SK-N-SH (cell line): ENCODE measurements at regions not wholly inside any gene's neighbourhood (a gene's known extent, or its start where the extent isn't known, plus 50 kb on each side); places are given as distances from the start of the nearest gene placed in this dataset.

Experiments used
- CTCF ChIA-PET: fragments of 300-600, 350-600 bp; formaldehyde crosslinking; extraction: SDS; loops from one replicate; lab custom pipeline; 2021; lab: Yijun Ruan, JAX
- POLR2A ChIA-PET: fragments of 350-600 bp; sonication (Branson Sonifier 250); formaldehyde crosslinking; extraction: SDS; loops from one replicate; lab custom pipeline; 2020; ENCODE audit warnings: antibody characterized with exemption, inconsistent platforms; lab: Yijun Ruan, JAX
- DNase-seq: peaks from one replicate; pipeline ENCODE4 v3.0.0; 2012
- H2AFZ ChIP-seq: fragments of 200-600 bp; sonication (generic); 2 replicates; pipeline ENCODE4 v1.8.1; 2016; ENCODE audit warnings: antibody characterized with exemption, mild to moderate bottlenecking, low read depth
- H3F3A ChIP-seq: fragments of 200-600 bp; sonication (generic); replicated peaks from 2 replicates; pipeline ENCODE3; 2016; ENCODE audit warnings: antibody characterized with exemption, mild to moderate bottlenecking; ENCODE audit not compliant: insufficient read depth
- H3K27ac ChIP-seq, 2 experiments: fragments of 200-500 bp in 1 of 2; fragments of 200-600 bp in 1 of 2; sonication (Bioruptor generic) in 1 of 2; sonication (generic), shearing (Covaris generic) in 1 of 2; 2 replicates each; pipeline versions ENCODE4 v1.5.1 to v1.6.1; 2014 to 2016; ENCODE audit warnings: low read depth in 2 of 2, inconsistent platforms in 1 of 2, low read length in 1 of 2, mild to moderate bottlenecking in 1 of 2, mixed read lengths in 1 of 2
- H3K27me3 ChIP-seq: fragments of 200-600 bp; sonication (generic), shearing (Covaris generic); 2 replicates; pipeline ENCODE4 v1.6.1; 2016; ENCODE audit warnings: mixed run types; ENCODE audit not compliant: insufficient read depth
- H3K36me3 ChIP-seq, 2 experiments: fragments of 200-500 bp in 1 of 2; fragments of 200-600 bp in 1 of 2; sonication (Bioruptor generic) in 1 of 2; sonication (generic) in 1 of 2; replicated peaks in 1 of 2; 2 replicates each; pipeline versions ENCODE3 to v1.5.1; 2014 to 2016; ENCODE audit warnings: low read length in 1 of 2, mild to moderate bottlenecking in 1 of 2; ENCODE audit not compliant: insufficient read depth in 2 of 2, control insufficient read depth in 1 of 2
- H3K4me1 ChIP-seq, 2 experiments: fragments of 200-500 bp in 1 of 2; fragments of 200-600 bp in 1 of 2; sonication (Bioruptor generic) in 1 of 2; sonication (generic), shearing (Covaris generic) in 1 of 2; 2 replicates each; pipeline versions ENCODE4 v1.5.1 to v1.6.1; 2014 to 2016; ENCODE audit warnings: low read depth in 1 of 2, low read length in 1 of 2, mixed run types in 1 of 2; ENCODE audit not compliant: insufficient read depth in 2 of 2, control insufficient read depth in 1 of 2
- H3K4me2 ChIP-seq: fragments of 200-600 bp; sonication (generic), shearing (Covaris generic); 2 replicates; pipeline ENCODE4 v1.6.1; 2017; ENCODE audit warnings: mixed run types
- H3K4me3 ChIP-seq, 2 experiments: fragments of 200-500 bp in 1 of 2; fragments of 200-600 bp in 1 of 2; sonication (Bioruptor generic) in 1 of 2; sonication (generic), shearing (Covaris generic) in 1 of 2; 2 replicates each; pipeline versions ENCODE4 v1.5.1 to v1.8.1; 2014 to 2016; ENCODE audit warnings: low read depth in 2 of 2, inconsistent platforms in 1 of 2, low read length in 1 of 2, mild to moderate bottlenecking in 1 of 2, mixed read lengths in 1 of 2, moderate library complexity in 1 of 2
- H3K79me2 ChIP-seq: fragments of 200-600 bp; sonication (generic); 2 replicates; pipeline ENCODE4 v1.8.1; 2017; ENCODE audit warnings: mild to moderate bottlenecking; ENCODE audit not compliant: insufficient read depth
- H3K9ac ChIP-seq: fragments of 200-600 bp; sonication (generic); 2 replicates; pipeline ENCODE4 v1.6.1; 2017; ENCODE audit warnings: mixed run types
- H3K9me2 ChIP-seq: fragments of 200-600 bp; sonication (generic); 2 replicates; pipeline ENCODE4 v1.6.1; 2017; ENCODE audit warnings: mixed run types
- H3K9me3 ChIP-seq: fragments of 200-600 bp; sonication (generic); 2 replicates; pipeline ENCODE4 v1.6.1; 2017; ENCODE audit warnings: mixed run types, mild to moderate bottlenecking, moderate library complexity
- H4K20me1 ChIP-seq: fragments of 200-600 bp; sonication (generic); 2 replicates; pipeline ENCODE4 v1.6.1; 2017; ENCODE audit warnings: mild to moderate bottlenecking, mixed run types; ENCODE audit not compliant: insufficient read depth
- EP300 ChIP-seq, 2 experiments: IDR thresholded peaks; 2 replicates each; pipeline versions ENCODE4 v1.4.0 to v1.6.1; 2012; ENCODE audit warnings: borderline replicate concordance in 1 of 2, low read depth in 1 of 2, low read length in 1 of 2
- FOSL2 ChIP-seq: IDR thresholded peaks from 2 replicates; pipeline ENCODE4 v1.4.0; 2012; ENCODE audit warnings: low read depth, mild to moderate bottlenecking, moderate library complexity, borderline replicate concordance
- FOXM1 ChIP-seq: IDR thresholded peaks from 2 replicates; pipeline ENCODE4 v1.4.0; 2012; ENCODE audit warnings: low read depth, mild to moderate bottlenecking
- GABPA ChIP-seq: IDR thresholded peaks from 2 replicates; pipeline ENCODE4 v1.4.0; 2012; ENCODE audit warnings: low read depth, mild to moderate bottlenecking
- JUND ChIP-seq: IDR thresholded peaks from 2 replicates; pipeline ENCODE4 v1.4.0; 2012
- MEF2A ChIP-seq: IDR thresholded peaks from 2 replicates; pipeline ENCODE4 v1.4.0; 2012; ENCODE audit warnings: low read depth, borderline replicate concordance
- NFIC ChIP-seq: IDR thresholded peaks from 2 replicates; pipeline ENCODE4 v1.4.0; 2012; ENCODE audit warnings: borderline replicate concordance
- NRF1 ChIP-seq: IDR thresholded peaks from 2 replicates; pipeline ENCODE4 v1.6.1; 2012; ENCODE audit warnings: low read depth, mild to moderate bottlenecking, low read length
- POLR2AphosphoS5 ChIP-seq: IDR thresholded peaks from 2 replicates; pipeline ENCODE4 v1.6.1; 2012; ENCODE audit warnings: low read depth, low read length
- RAD21 ChIP-seq: IDR thresholded peaks from 2 replicates; pipeline ENCODE4 v1.6.1; 2012; ENCODE audit warnings: mild to moderate bottlenecking, low read length
- RCOR1 ChIP-seq: fragments of 150-350 bp; IDR thresholded peaks from 2 replicates; pipeline ENCODE4 v1.6.1; 2017; ENCODE audit warnings: antibody characterized with exemption, low read length
- RFX5 ChIP-seq: IDR thresholded peaks from 2 replicates; pipeline ENCODE4 v1.6.1; 2012; ENCODE audit warnings: mild to moderate bottlenecking, improper control_type of control experiment, low read length
- RXRA ChIP-seq: IDR thresholded peaks from 2 replicates; pipeline ENCODE4 v1.4.0; 2012; ENCODE audit warnings: low read depth, mild to moderate bottlenecking, borderline replicate concordance
- SIN3A ChIP-seq: IDR thresholded peaks from 2 replicates; pipeline ENCODE4 v1.6.1; 2012; ENCODE audit warnings: low read depth, mild to moderate bottlenecking, low read length, moderate library complexity, borderline replicate concordance
- SMC3 ChIP-seq: IDR thresholded peaks from 2 replicates; pipeline ENCODE4 v1.6.1; 2012; ENCODE audit warnings: low read depth, low read length, improper control_type of control experiment
- TCF12 ChIP-seq: IDR thresholded peaks from 2 replicates; pipeline ENCODE4 v1.4.0; 2012
- TEAD4 ChIP-seq: IDR thresholded peaks from 2 replicates; pipeline ENCODE4 v1.4.0; 2012; ENCODE audit warnings: mild to moderate bottlenecking, borderline replicate concordance; ENCODE audit not compliant: insufficient read depth
- YY1 ChIP-seq: IDR thresholded peaks from 2 replicates; pipeline ENCODE4 v1.4.0; 2012; ENCODE audit warnings: low read depth, mild to moderate bottlenecking
- WGBS: methylation state at CpG from one replicate; pipeline ENCODE4 v1.1.6; 2017; ENCODE audit warnings: low lambda C conversion rate; 5-methylcytosine and 5-hydroxymethylcytosine counted together
- TF ChIP-seq, protein P1 (sequence below): fragments of 200-600 bp; sonication (generic); IDR thresholded peaks from 2 replicates; pipeline ENCODE4 v1.6.1; 2017; ENCODE audit warnings: antibody characterized with exemption, mild to moderate bottlenecking, moderate library complexity
- TF ChIP-seq, protein P2 (sequence below): IDR thresholded peaks from 2 replicates; pipeline ENCODE4 v1.4.0; 2012; ENCODE audit warnings: low read depth, borderline replicate concordance
- TF ChIP-seq, protein P3 (sequence below): fragments of 150-350 bp; IDR thresholded peaks from 2 replicates; pipeline ENCODE4 v1.6.1; 2016; ENCODE audit warnings: mild to moderate bottlenecking, low read depth, low read length
- TF ChIP-seq, protein P4 (sequence below): IDR thresholded peaks from 2 replicates; pipeline ENCODE4; 2012

DNA sequence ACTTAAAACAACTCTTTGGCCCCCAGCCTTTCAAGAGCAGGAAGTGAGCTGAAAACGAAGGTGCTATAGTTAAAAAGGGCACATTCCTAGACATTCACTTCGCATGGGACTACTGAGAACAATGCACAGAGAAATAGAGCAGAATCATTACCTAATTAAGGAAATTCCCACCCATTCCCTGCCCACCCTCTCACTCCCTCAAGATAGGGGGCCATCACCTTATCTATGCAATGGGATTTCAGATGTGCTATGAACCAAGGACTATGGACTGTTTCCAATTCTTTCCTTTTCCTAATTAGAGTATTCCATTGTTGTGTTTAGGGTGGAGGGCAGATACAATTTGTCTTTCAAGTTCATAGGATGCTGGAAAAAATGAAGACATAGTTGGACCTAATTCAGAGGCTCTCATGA lies 476.8 kb downstream of the CETN3 start:
- peaks cover 0 to 21% of the 10 kb centered on the region in 2 experiments for H3K4me1 ChIP-seq
- no peak overlapping the region for H3K9ac ChIP-seq
- no peaks in the 10 kb centered on the region for H3K9me2 ChIP-seq
- no peak for TF ChIP-seq RCOR1
- TF ChIP-seq FOSL2: no peak
- TF ChIP-seq YY1: no peak
- TF ChIP-seq SIN3A: no peak
- TF ChIP-seq JUND: no peak
- no peak for TF ChIP-seq NRF1
- TF ChIP-seq, protein P1, sequence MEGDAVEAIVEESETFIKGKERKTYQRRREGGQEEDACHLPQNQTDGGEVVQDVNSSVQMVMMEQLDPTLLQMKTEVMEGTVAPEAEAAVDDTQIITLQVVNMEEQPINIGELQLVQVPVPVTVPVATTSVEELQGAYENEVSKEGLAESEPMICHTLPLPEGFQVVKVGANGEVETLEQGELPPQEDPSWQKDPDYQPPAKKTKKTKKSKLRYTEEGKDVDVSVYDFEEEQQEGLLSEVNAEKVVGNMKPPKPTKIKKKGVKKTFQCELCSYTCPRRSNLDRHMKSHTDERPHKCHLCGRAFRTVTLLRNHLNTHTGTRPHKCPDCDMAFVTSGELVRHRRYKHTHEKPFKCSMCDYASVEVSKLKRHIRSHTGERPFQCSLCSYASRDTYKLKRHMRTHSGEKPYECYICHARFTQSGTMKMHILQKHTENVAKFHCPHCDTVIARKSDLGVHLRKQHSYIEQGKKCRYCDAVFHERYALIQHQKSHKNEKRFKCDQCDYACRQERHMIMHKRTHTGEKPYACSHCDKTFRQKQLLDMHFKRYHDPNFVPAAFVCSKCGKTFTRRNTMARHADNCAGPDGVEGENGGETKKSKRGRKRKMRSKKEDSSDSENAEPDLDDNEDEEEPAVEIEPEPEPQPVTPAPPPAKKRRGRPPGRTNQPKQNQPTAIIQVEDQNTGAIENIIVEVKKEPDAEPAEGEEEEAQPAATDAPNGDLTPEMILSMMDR: no peak
- TF ChIP-seq EP300 (IDR thresholded peaks at IDR 0.05; ENCODE audit: borderline replicate concordance in 1 of 2, low read depth in 1 of 2, low read length in 1 of 2): no peak
- no peak for TF ChIP-seq RAD21
- no peak for TF ChIP-seq FOXM1
- TF ChIP-seq RXRA: no peak
- TF ChIP-seq SMC3: no peak
- no peak for TF ChIP-seq MEF2A
- no peak for TF ChIP-seq GABPA
- TF ChIP-seq, protein P2, sequence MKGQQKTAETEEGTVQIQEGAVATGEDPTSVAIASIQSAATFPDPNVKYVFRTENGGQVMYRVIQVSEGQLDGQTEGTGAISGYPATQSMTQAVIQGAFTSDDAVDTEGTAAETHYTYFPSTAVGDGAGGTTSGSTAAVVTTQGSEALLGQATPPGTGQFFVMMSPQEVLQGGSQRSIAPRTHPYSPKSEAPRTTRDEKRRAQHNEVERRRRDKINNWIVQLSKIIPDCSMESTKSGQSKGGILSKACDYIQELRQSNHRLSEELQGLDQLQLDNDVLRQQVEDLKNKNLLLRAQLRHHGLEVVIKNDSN: no peak
- no peak overlapping the region for H3K4me3 ChIP-seq
- H3K36me3 ChIP-seq: no peaks in the 10 kb centered on the region
- no peak for DNase-seq
- H3F3A ChIP-seq: peaks cover 19% of the 10 kb centered on the region
- H3K9me3 ChIP-seq: no peaks in the 10 kb centered on the region
- H3K27ac ChIP-seq: no peak overlapping the region
- 78% methylated on average over 2 of the region's 2 CpGs for WGBS
- no peak overlapping the region for H2AFZ ChIP-seq
- H3K27me3 ChIP-seq: no peaks in the 10 kb centered on the region
- no peaks in the 10 kb centered on the region for H4K20me1 ChIP-seq
- ChIA-PET POLR2A (no interaction called here), CTCF (interaction anchor here (1.1 kb wide), 1 partner anchor 333 kb away, joined by 3 read pairs; no protein-coding TSS in a partner anchor)
- no peak overlapping the region for H3K4me2 ChIP-seq
- no peaks in the 10 kb centered on the region for H3K79me2 ChIP-seq

DNA sequence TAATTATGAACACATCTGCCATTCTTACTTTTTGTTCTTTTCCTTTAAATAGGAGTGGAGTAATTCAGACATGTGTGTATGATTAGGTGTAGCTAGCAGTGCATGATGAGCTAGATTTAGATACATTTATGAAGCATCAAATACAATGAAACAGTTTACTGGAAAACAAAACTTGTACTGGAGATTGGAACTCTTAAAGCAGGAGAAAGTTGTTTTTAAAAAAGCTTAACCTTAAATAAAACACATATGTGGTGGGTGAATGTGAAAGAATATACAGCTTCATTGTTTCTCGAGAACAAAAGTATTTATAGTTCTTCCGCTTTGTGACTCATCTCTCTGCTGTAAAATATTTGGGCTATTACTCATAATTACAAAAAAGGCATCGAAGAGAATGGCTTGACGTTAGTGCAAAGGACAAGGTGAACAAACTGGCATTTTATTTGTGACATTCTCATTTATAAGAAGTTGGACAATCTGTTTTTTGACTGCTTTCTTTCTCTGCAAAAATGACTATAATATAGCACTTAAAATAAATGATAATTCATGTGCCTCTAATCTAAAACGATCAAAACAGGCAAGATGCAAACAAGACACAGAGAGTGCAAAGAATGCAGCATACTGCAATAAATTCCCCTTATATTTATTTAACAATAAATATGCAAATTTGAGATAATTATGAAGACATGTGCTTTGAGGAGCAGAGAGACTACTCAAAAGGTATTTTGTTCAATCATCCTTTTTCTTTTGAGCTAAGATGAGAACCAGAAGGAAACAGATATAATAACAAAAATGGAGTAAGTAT lies 478.8 kb downstream of the CETN3 start:
- H3K79me2 ChIP-seq: no peaks in the 10 kb centered on the region
- H3K4me3 ChIP-seq: peak overlapping the region; percentile 18 to 26; a peak in 2 of 4 replicates
- peaks cover 19% of the 10 kb centered on the region for H3F3A ChIP-seq
- peak overlapping the region; percentile 85 to 91; a peak in 3 of 4 replicates for H3K27ac ChIP-seq
- peak overlapping the region; percentile 74 for H2AFZ ChIP-seq
- CTCF ChIA-PET: interaction anchor here (0.6 kb wide), 1 partner anchor 333 kb away, joined by 3 read pairs; no protein-coding TSS in a partner anchor
- H3K9me3 ChIP-seq: no peaks in the 10 kb centered on the region
- no peaks in the 10 kb centered on the region for H3K36me3 ChIP-seq
- POLR2A ChIA-PET: no interaction called here
- peak overlapping the region; percentile 58; the same call in 1 of the 2 replicates for H3K9ac ChIP-seq
- 7% methylated on average over 5 of the region's 5 CpGs for WGBS
- H3K4me2 ChIP-seq: peak overlapping the region; percentile 40; the same call in 1 of the 2 replicates
- no peaks in the 10 kb centered on the region for H4K20me1 ChIP-seq
- H3K27me3 ChIP-seq: no peaks in the 10 kb centered on the region
- no peaks in the 10 kb centered on the region for H3K9me2 ChIP-seq
- peaks cover 0 to 21% of the 10 kb centered on the region in 2 experiments for H3K4me1 ChIP-seq
- DNase-seq: no peak
- TF ChIP-seq NFIC (peak; percentile 9; the same call in 1 of the 2 replicates), FOSL2 (peak; percentile 97), TEAD4 (peak; percentile 72; the same call in 1 of the 2 replicates), RFX5 (no peak), RCOR1 (no peak), RAD21 (no peak), TCF12 (peak; percentile 88), JUND (peak; percentile 96), RXRA (peak; percentile 6; the same call in 1 of the 2 replicates), POLR2AphosphoS5 (peak; percentile 34; the same call in 1 of the 2 replicates), EP300 (IDR thresholded peaks at IDR 0.05; ENCODE audit: borderline replicate concordance in 1 of 2, low read depth in 1 of 2, low read length in 1 of 2) (peak in 1 of 2 experiments; percentile 68; a peak in 3 of 4 replicates), MEF2A (peak; percentile 97)
- TF ChIP-seq, protein P3, sequence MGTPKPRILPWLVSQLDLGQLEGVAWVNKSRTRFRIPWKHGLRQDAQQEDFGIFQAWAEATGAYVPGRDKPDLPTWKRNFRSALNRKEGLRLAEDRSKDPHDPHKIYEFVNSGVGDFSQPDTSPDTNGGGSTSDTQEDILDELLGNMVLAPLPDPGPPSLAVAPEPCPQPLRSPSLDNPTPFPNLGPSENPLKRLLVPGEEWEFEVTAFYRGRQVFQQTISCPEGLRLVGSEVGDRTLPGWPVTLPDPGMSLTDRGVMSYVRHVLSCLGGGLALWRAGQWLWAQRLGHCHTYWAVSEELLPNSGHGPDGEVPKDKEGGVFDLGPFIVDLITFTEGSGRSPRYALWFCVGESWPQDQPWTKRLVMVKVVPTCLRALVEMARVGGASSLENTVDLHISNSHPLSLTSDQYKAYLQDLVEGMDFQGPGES: no peak
- TF ChIP-seq, protein P4, sequence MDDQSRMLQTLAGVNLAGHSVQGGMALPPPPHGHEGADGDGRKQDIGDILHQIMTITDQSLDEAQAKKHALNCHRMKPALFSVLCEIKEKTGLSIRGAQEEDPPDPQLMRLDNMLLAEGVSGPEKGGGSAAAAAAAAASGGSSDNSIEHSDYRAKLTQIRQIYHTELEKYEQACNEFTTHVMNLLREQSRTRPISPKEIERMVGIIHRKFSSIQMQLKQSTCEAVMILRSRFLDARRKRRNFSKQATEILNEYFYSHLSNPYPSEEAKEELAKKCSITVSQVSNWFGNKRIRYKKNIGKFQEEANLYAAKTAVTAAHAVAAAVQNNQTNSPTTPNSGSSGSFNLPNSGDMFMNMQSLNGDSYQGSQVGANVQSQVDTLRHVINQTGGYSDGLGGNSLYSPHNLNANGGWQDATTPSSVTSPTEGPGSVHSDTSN: peak; percentile 45; the same call in 1 of the 2 replicates
